WTC11 (cell line): ENCODE measurements at regions not wholly inside any gene's neighbourhood (a gene's known extent, or its start where the extent isn't known, plus 50 kb on each side); places are given as distances from the start of the nearest gene placed in this dataset.

Experiments used
- ELF4 ChIP-seq: sonication (generic); formaldehyde crosslinking; IDR thresholded peaks from 2 replicates; pipeline ENCODE4 v1.8.1; 2022; ENCODE audit warnings: low read depth, mild to moderate bottlenecking, moderate library complexity, missing genetic modification reagents
- FOXP1 ChIP-seq: sonication (generic); formaldehyde crosslinking; IDR thresholded peaks from 2 replicates; pipeline ENCODE4 v1.8.0; 2022; ENCODE audit warnings: missing genetic modification reagents, mild to moderate bottlenecking, moderate library complexity, borderline replicate concordance
- JUN ChIP-seq: sonication (generic); formaldehyde crosslinking; IDR thresholded peaks from 2 replicates; pipeline ENCODE4 v1.8.0; 2023; ENCODE audit warnings: mild to moderate bottlenecking, missing genetic modification reagents
- KAT7 ChIP-seq: sonication (generic); formaldehyde crosslinking; IDR thresholded peaks from 2 replicates; pipeline ENCODE4 v1.8.1; 2023; ENCODE audit warnings: missing genetic modification reagents, mild to moderate bottlenecking, borderline replicate concordance
- NFYB ChIP-seq: sonication (generic); formaldehyde crosslinking; conservative IDR thresholded peaks from 2 replicates; pipeline ENCODE4 v1.8.0; 2022; ENCODE audit warnings: low read depth, missing genetic modification reagents
- SMAD3 ChIP-seq: sonication (generic); formaldehyde crosslinking; IDR thresholded peaks from 2 replicates; pipeline ENCODE4 v1.8.0; 2022; ENCODE audit warnings: missing genetic modification reagents, mild to moderate bottlenecking, borderline replicate concordance
- SP1 ChIP-seq: sonication (generic); formaldehyde crosslinking; conservative IDR thresholded peaks from 2 replicates; pipeline ENCODE4 v1.8.1; 2022; ENCODE audit warnings: missing genetic modification reagents
- ZNF219 ChIP-seq: sonication (generic); formaldehyde crosslinking; IDR thresholded peaks from 2 replicates; pipeline ENCODE4 v1.8.0; 2023; ENCODE audit warnings: missing genetic modification reagents, mild to moderate bottlenecking, borderline replicate concordance
- TF ChIP-seq, protein P1 (sequence below): fragments of 200-600 bp; IDR thresholded peaks from 2 replicates; pipeline ENCODE4 v1.8.0; 2022; ENCODE audit warnings: antibody characterized with exemption
- TF ChIP-seq, protein P2 (sequence below): sonication (generic); formaldehyde crosslinking; conservative IDR thresholded peaks from 2 replicates; pipeline ENCODE4 v1.8.1; 2022; ENCODE audit warnings: mild to moderate bottlenecking, missing genetic modification reagents
- TF ChIP-seq, protein P3 (sequence below): sonication (generic); formaldehyde crosslinking; IDR thresholded peaks from 2 replicates; pipeline ENCODE4 v1.8.0; 2023; ENCODE audit warnings: missing genetic modification reagents

DNA sequence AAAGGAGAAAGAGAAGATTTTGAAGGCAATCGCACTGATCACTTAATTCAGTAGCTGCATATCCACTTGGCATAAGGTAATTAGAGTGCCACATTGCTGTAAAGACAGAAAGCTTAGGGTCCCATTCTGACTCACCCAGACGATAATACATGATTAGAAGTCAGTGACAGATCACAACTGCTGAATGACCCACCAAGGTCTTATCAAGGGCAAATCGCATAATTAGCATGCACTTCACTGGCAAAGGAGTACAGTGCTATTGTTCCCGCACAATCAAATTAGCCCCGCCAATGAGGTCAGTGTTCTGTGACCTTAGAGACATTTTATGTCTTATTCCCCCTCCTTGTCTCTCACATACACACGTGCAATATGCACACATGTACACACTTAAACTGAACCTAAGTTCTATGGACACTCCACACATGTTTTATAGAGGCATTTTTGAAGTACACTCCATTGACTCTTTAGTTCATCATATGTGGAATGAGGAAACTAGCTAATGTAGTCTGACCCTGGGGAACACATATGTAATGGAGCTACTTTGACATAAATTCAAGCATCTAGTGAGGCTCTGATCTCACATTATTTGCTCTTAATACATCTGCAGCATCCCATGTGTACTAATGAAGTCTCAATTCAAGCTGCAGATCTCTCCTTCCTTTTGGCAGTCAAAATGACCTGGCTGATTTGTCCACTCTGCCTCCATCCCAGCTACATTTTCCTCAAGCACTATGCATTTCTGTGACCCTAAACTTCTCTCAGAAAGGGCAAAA lies 673.8 kb upstream of the FANCL start:
- TF ChIP-seq, protein P1, sequence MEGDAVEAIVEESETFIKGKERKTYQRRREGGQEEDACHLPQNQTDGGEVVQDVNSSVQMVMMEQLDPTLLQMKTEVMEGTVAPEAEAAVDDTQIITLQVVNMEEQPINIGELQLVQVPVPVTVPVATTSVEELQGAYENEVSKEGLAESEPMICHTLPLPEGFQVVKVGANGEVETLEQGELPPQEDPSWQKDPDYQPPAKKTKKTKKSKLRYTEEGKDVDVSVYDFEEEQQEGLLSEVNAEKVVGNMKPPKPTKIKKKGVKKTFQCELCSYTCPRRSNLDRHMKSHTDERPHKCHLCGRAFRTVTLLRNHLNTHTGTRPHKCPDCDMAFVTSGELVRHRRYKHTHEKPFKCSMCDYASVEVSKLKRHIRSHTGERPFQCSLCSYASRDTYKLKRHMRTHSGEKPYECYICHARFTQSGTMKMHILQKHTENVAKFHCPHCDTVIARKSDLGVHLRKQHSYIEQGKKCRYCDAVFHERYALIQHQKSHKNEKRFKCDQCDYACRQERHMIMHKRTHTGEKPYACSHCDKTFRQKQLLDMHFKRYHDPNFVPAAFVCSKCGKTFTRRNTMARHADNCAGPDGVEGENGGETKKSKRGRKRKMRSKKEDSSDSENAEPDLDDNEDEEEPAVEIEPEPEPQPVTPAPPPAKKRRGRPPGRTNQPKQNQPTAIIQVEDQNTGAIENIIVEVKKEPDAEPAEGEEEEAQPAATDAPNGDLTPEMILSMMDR = no peak
- TF ChIP-seq JUN (CRISPR knock-in tag) (no peak), ELF4 (no peak), ZNF219 (CRISPR knock-in tag) (no peak), SMAD3 (CRISPR knock-in tag) (no peak), NFYB (CRISPR knock-in tag) (no peak), FOXP1 (no peak), SP1 (no peak), KAT7 (CRISPR knock-in tag) (no peak)
- TF ChIP-seq, protein P2, sequence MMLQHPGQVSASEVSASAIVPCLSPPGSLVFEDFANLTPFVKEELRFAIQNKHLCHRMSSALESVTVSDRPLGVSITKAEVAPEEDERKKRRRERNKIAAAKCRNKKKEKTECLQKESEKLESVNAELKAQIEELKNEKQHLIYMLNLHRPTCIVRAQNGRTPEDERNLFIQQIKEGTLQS (CRISPR knock-in tag) = no peak
- TF ChIP-seq, protein P3, sequence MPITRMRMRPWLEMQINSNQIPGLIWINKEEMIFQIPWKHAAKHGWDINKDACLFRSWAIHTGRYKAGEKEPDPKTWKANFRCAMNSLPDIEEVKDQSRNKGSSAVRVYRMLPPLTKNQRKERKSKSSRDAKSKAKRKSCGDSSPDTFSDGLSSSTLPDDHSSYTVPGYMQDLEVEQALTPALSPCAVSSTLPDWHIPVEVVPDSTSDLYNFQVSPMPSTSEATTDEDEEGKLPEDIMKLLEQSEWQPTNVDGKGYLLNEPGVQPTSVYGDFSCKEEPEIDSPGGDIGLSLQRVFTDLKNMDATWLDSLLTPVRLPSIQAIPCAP (CRISPR knock-in tag) = no peak
